Neural progenitor cell (in vitro differentiated cells): ENCODE measurements at regions not wholly inside any gene's neighbourhood (a gene's known extent, or its start where the extent isn't known, plus 50 kb on each side); places are given as distances from the start of the nearest gene placed in this dataset.
A peak's percentile ranks its signal among the peaks of the same experiment; 100 is the strongest.

Experiments
- CTCF ChIP-seq: fragments of 200-600 bp; sonication (generic); IDR thresholded peaks from 2 replicates; pipeline ENCODE4 v1.5.1; 2017; ENCODE audit warnings: antibody characterized with exemption, mild to moderate bottlenecking
- EZH2 ChIP-seq: fragments of 200-600 bp; sonication (generic); IDR thresholded peaks from 2 replicates; pipeline ENCODE4 v1.6.1; 2017; ENCODE audit warnings: antibody characterized with exemption, mild to moderate bottlenecking, moderate library complexity

DNA sequence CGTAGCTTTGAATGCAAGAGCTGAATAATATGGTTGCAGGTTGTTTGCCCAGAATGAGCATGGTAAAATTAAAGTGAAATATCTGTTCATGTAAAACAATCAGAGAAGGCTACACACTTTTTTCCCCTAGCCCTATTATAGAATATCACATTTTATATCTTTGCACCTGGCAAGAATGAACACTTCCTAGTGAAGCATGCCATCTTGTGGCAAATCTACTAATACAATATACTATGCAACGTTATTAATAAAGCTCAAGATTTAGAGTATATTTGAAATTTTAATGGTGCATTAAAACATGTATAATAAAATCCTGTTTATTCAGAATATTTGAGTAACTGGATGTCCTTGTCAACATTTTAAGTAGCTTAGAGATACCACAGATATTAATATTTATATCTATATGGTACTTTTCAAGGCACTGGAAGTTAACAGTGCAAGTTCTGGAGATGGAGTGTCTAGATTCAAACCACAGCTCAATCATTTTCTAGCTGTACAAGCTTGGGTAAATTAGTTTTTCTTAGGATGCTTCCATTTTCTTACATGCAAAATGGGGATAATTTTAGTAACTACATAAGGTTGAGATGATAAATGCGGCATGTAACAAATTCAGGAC lies 643.1 kb upstream of the SEMA3D start:
- TF ChIP-seq CTCF (peak; percentile 46), EZH2 (no peak)
